GM18870 (cell line): ENCODE measurements at regions not wholly inside any gene's neighbourhood (a gene's known extent, or its start where the extent isn't known, plus 50 kb on each side); places are given as distances from the start of the nearest gene placed in this dataset.
A peak's percentile ranks its signal among the peaks of the same experiment; 100 is the strongest.
"Not testable (repeated sequence)": the region's sequence is repeated elsewhere in the genome, so short reads cannot be mapped to it uniquely, and the experiment has no call there.

Source experiments
- ATAC-seq: cut with Tn5 transposase; IDR thresholded peaks from one replicate; pipeline ENCODE4 v1.9.1; 2021; ENCODE audit warnings: moderate library complexity; ENCODE audit not compliant: unreplicated experiment

- not testable (repeated sequence) for ATAC-seq
These were observed 402.6 kb downstream of the TBC1D32 start for GRCh38 chr6:120931520-120932180.

GRCh38 chr6:120930500-120930899 lies 403.8 kb downstream of the TBC1D32 start:
- ATAC-seq: not testable (repeated sequence)

GRCh38 chr6:120924214-120924613 lies 410.1 kb downstream of the TBC1D32 start:
- no peak for ATAC-seq

- peak; percentile 67 for ATAC-seq
These were observed 416.1 kb downstream of the TBC1D32 start for GRCh38 chr6:120918137-120918536.

GRCh38 chr6:120916844-120917243 lies 417.4 kb downstream of the TBC1D32 start:
- no peak for ATAC-seq

- ATAC-seq: no peak
These were observed 420.8 kb downstream of the TBC1D32 start for GRCh38 chr6:120913486-120913885.

- no peak for ATAC-seq
These were observed 425.5 kb downstream of the TBC1D32 start for GRCh38 chr6:120908767-120909166.

- no peak for ATAC-seq
These were observed 430.4 kb downstream of the TBC1D32 start for GRCh38 chr6:120903836-120904235.

GRCh38 chr6:120899932-120900331 lies 434.3 kb downstream of the TBC1D32 start:
- ATAC-seq: no peak

- peak; percentile 93 for ATAC-seq
These were observed 440.2 kb downstream of the TBC1D32 start for GRCh38 chr6:120894077-120894476.

GRCh38 chr6:120876931-120877330 lies 457.3 kb downstream of the TBC1D32 start:
- no peak for ATAC-seq

- peak; percentile 68 for ATAC-seq
These were observed 457.9 kb downstream of the TBC1D32 start for GRCh38 chr6:120876424-120876823.

- peak; percentile 30 for ATAC-seq
These were observed 458.4 kb downstream of the TBC1D32 start for GRCh38 chr6:120875900-120876299.

GRCh38 chr6:120874422-120874821 lies 459.9 kb downstream of the TBC1D32 start:
- ATAC-seq: no peak

- ATAC-seq: no peak
These were observed 461.0 kb downstream of the TBC1D32 start for GRCh38 chr6:120873125-120873865.

GRCh38 chr6:120872262-120872578 lies 462.1 kb downstream of the TBC1D32 start:
- no peak for ATAC-seq

- ATAC-seq: no peak
These were observed 462.6 kb downstream of the TBC1D32 start for GRCh38 chr6:120871416-120872261.

- ATAC-seq: no peak
These were observed 464.9 kb downstream of the TBC1D32 start for GRCh38 chr6:120869397-120869796.

- ATAC-seq: no peak
These were observed 476.9 kb downstream of the TBC1D32 start for GRCh38 chr6:120857422-120857821.

- no peak for ATAC-seq
These were observed 479.7 kb downstream of the TBC1D32 start for GRCh38 chr6:120854583-120854982.

GRCh38 chr6:120853489-120853888 lies 480.8 kb downstream of the TBC1D32 start:
- ATAC-seq: no peak
